Fibroblast of lung (primary cell): ENCODE measurements at regions not wholly inside any gene's neighbourhood (a gene's known extent, or its start where the extent isn't known, plus 50 kb on each side); places are given as distances from the start of the nearest gene placed in this dataset.

Source experiments
- CTCF ChIP-seq, 2 donors: IDR thresholded peaks in 1 of 2; conservative IDR thresholded peaks in 1 of 2; 1 replicate in 1 of 2; 2 replicates in 1 of 2; pipeline ENCODE4 v1.5.1; 2011 to 2012; ENCODE audit warnings: low read length in 2 of 2, control low read depth in 1 of 2, inconsistent platforms in 1 of 2, low read depth in 1 of 2, mild to moderate bottlenecking in 1 of 2
- EZH2 ChIP-seq: IDR thresholded peaks from 2 replicates; pipeline ENCODE4 v1.5.1; 2012; ENCODE audit warnings: low read length, control low read depth, mild to moderate bottlenecking; ENCODE audit errors: missing control alignments

- TF ChIP-seq CTCF (conservative IDR thresholded peaks at IDR 0.05 in 1 of 2, IDR thresholded peaks at IDR 0.05 in 1 of 2; ENCODE audit: low read depth in 1 of 2, low read length in 2 of 2) (no peak), EZH2 (no peak)
Observed at GRCh38 chr13:88118952-88119351, 447.8 kb downstream of the SLITRK5 start.
